ENCODE measurements at regions not wholly inside any gene's neighbourhood (a gene's known extent, or its start where the extent isn't known, plus 50 kb on each side); places are given as distances from the start of the nearest gene placed in this dataset.

DNA sequence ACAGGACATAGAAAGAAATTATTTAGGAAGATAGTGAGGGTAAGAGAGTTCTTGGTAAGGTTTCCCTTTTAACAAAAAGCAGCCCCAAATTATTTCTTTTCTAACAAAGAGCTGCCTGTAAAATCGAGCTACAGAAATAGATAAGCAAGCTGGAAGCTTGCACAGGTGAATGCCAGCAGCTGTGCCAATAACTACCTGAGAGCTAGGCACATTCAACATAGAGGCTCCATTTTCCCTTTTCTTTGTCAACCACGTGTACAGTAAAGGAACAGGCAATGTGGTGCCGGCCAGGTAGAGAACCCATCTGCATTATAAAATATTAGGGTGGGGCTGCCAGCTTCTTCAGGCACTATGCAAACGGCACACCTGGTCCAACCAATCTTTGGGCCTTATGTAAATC is 341.6 kb upstream of the JAG1 start:
- no peaks in the 10 kb centered on the region for H3K4me1 ChIP-seq
- H3K9me3 ChIP-seq = no peaks in the 10 kb centered on the region
- no peak for TF ChIP-seq POLR2A (IDR thresholded peaks at IDR 0.05)
- TF ChIP-seq, protein P1, sequence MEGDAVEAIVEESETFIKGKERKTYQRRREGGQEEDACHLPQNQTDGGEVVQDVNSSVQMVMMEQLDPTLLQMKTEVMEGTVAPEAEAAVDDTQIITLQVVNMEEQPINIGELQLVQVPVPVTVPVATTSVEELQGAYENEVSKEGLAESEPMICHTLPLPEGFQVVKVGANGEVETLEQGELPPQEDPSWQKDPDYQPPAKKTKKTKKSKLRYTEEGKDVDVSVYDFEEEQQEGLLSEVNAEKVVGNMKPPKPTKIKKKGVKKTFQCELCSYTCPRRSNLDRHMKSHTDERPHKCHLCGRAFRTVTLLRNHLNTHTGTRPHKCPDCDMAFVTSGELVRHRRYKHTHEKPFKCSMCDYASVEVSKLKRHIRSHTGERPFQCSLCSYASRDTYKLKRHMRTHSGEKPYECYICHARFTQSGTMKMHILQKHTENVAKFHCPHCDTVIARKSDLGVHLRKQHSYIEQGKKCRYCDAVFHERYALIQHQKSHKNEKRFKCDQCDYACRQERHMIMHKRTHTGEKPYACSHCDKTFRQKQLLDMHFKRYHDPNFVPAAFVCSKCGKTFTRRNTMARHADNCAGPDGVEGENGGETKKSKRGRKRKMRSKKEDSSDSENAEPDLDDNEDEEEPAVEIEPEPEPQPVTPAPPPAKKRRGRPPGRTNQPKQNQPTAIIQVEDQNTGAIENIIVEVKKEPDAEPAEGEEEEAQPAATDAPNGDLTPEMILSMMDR (IDR thresholded peaks at IDR 0.05) = no peak
- no peak overlapping the region for H3K27ac ChIP-seq
- DNase-seq = no peak
- H3K4me3 ChIP-seq = no peak overlapping the region
- H3K27me3 ChIP-seq = no peaks in the 10 kb centered on the region
- intact Hi-C loops (cut with DNase I; ENCODE audit: low total_unique reads) = no loop called here
- no peaks in the 10 kb centered on the region for H3K36me3 ChIP-seq

DNA sequence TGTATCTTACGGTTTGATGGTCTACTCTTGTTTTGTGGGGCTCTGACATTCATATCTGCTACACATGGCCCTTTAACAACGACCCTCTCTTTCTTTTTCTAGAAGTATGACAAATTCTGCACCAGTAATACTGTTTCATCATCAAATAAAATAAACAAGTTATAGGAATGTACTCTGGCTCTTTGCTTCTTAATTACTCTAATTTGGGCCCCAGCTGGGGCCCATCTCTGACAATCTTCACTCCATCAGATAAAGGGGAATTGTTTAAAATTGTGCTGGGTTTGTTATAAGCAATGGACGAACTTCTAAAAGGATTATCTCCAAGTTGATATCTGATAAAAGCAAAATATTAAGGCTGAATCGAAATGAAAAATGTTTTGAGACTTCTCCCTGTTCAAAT is 343.6 kb upstream of the JAG1 start:
- Histone ChIP-seq H3K36me3 (no peaks in the 10 kb centered on the region), H3K4me3 (no peak overlapping the region), H3K9me3 (no peaks in the 10 kb centered on the region), H3K4me1 (no peaks in the 10 kb centered on the region), H3K27me3 (no peaks in the 10 kb centered on the region), H3K27ac (no peak overlapping the region)
- DNase-seq = no peak
- TF ChIP-seq, protein P1 (IDR thresholded peaks at IDR 0.05) = no peak
- TF ChIP-seq POLR2A (IDR thresholded peaks at IDR 0.05) = no peak
- intact Hi-C loops (cut with DNase I; ENCODE audit: low total_unique reads) = no loop called here

- Histone ChIP-seq H3K27ac (no peak overlapping the region), H3K4me1 (no peaks in the 10 kb centered on the region)
- intact Hi-C loops (cut with DNase I; ENCODE audit: low total_unique reads) = no loop called here
Measured at GRCh38 chr20:11018668-11019170, 344.9 kb upstream of the JAG1 start.

GRCh38 chr20:11020712-11021111 is 346.9 kb upstream of the JAG1 start:
- Histone ChIP-seq H3K27ac (no peak overlapping the region), H3K4me3 (no peak overlapping the region), H3K36me3 (no peaks in the 10 kb centered on the region), H3K27me3 (no peaks in the 10 kb centered on the region), H3K9me3 (no peaks in the 10 kb centered on the region), H3K4me1 (no peaks in the 10 kb centered on the region)
- no peak for TF ChIP-seq POLR2A (IDR thresholded peaks at IDR 0.05)
- TF ChIP-seq, protein P1 (IDR thresholded peaks at IDR 0.05) = no peak
- intact Hi-C loops (cut with DNase I; ENCODE audit: low total_unique reads) = no loop called here
- DNase-seq = no peak

More at GRCh38 chr20:11018668-11019170, 344.9 kb upstream of the JAG1 start:
- TF ChIP-seq POLR2A (IDR thresholded peaks at IDR 0.05) = no peak
- TF ChIP-seq, protein P1 (IDR thresholded peaks at IDR 0.05) = no peak
- Histone ChIP-seq H3K4me3 (no peak overlapping the region), H3K36me3 (no peaks in the 10 kb centered on the region), H3K9me3 (no peaks in the 10 kb centered on the region), H3K27me3 (no peaks in the 10 kb centered on the region)
- DNase-seq = no peak

DNA sequence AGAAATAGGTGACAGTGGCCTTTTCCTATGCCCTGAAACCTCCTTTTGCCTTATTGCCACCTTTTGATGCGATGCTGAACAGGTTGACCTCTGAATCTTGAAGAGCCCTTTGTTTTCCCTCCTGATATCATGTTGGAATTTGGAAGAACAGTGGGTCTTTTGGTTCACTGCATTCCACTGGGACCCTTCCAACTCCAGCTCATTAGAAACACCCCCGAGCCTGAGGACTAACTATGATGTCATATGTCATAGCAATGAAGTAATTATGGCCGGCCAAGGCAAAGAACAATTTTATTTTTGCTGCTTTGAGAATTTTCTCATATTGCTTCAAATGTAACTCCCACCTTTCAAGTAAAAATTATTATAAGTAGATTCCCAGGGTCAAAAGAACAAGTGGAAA is 353.4 kb upstream of the JAG1 start:
- Histone ChIP-seq H3K9me3 (no peaks in the 10 kb centered on the region), H3K4me1 (no peaks in the 10 kb centered on the region), H3K4me3 (no peak overlapping the region), H3K27me3 (no peaks in the 10 kb centered on the region), H3K27ac (no peak overlapping the region), H3K36me3 (no peaks in the 10 kb centered on the region)
- intact Hi-C loops (cut with DNase I; ENCODE audit: low total_unique reads) = no loop called here
- no peak for DNase-seq
- no peak for TF ChIP-seq POLR2A (IDR thresholded peaks at IDR 0.05)
- TF ChIP-seq, protein P1 (IDR thresholded peaks at IDR 0.05) = no peak

Data from uterus (tissue), 3 donors.